HCT116 (cell line): ENCODE measurements at regions not wholly inside any gene's neighbourhood (a gene's known extent, or its start where the extent isn't known, plus 50 kb on each side); places are given as distances from the start of the nearest gene placed in this dataset.

ENCODE experiments used
- ATF3 ChIP-seq: IDR thresholded peaks from 2 replicates; pipeline ENCODE4 v1.6.1; 2012
- CTCF ChIP-seq, 3 experiments: fragments of 200-600 bp in 1 of 3; sonication (generic) in 1 of 3; IDR thresholded peaks in 2 of 3; conservative IDR thresholded peaks in 1 of 3; 2 replicates each; pipeline ENCODE4 v1.5.1; 2012 to 2017; ENCODE audit warnings: low read depth in 2 of 3, low read length in 2 of 3, antibody characterized with exemption in 1 of 3, borderline replicate concordance in 1 of 3, control low read depth in 1 of 3, mild to moderate bottlenecking in 1 of 3, mixed read lengths in 1 of 3, mixed run types in 1 of 3, moderate library complexity in 1 of 3; ENCODE audit not compliant: insufficient read depth in 1 of 3
- SIN3A ChIP-seq: IDR thresholded peaks from 2 replicates; pipeline ENCODE4 v1.6.1; 2012; ENCODE audit warnings: low read depth
- YY1 ChIP-seq: IDR thresholded peaks from 2 replicates; pipeline ENCODE4 v1.6.1; 2011; ENCODE audit warnings: low read length, low read depth, moderate library complexity, mild to moderate bottlenecking; ENCODE audit not compliant: insufficient replicate concordance; ENCODE audit errors: extremely low read depth

GRCh38 chr20:22499515-22500166, 84.7 kb downstream of the FOXA2 start:
- TF ChIP-seq CTCF (IDR thresholded peaks at IDR 0.05 in 2 of 3, conservative IDR thresholded peaks at IDR 0.05 in 1 of 3; ENCODE audit: borderline replicate concordance in 1 of 3, insufficient read depth in 1 of 3, low read depth in 2 of 3, low read length in 2 of 3) (no peak), ATF3 (no peak), YY1 (no peak), SIN3A (no peak)
